Activated naive CD4-positive, alpha-beta T cell treated with anti-CD3 and anti-CD28 coated beads, Interleukin-2, amount 50 U/mL, for 72 hours (primary cell): ENCODE measurements at regions not wholly inside any gene's neighbourhood (a gene's known extent, or its start where the extent isn't known, plus 50 kb on each side); places are given as distances from the start of the nearest gene placed in this dataset.

Source experiments
- ATAC-seq, 2 donors: fragments of 150-1000 bp; cut with Tn5 transposase; 2 replicates each; pipeline ENCODE4 v1.10.0; 2021; ENCODE audit warnings: mild to moderate bottlenecking in 2 of 2, moderate library complexity in 2 of 2
- DNase-seq, 2 donors: peaks; one replicate each; pipeline ENCODE4 v3.0.0; 2021 to 2022; ENCODE audit warnings: low spot score in 2 of 2
- H3K27ac Mint-ChIP-seq, 2 donors: one replicate each; pipeline ENCODE4 v1.8.0; 2022; ENCODE audit warnings: mild to moderate bottlenecking in 2 of 2, mixed read lengths in 2 of 2
- H3K36me3 Mint-ChIP-seq, 2 donors: one replicate each; pipeline ENCODE4 v1.8.0; 2022; ENCODE audit warnings: mixed read lengths in 2 of 2
- H3K9me3 Mint-ChIP-seq, 2 donors: one replicate each; pipeline ENCODE4 v1.8.0; 2022; ENCODE audit warnings: mixed read lengths in 2 of 2

GRCh38 chr15:95475067-95475466, 855.4 kb upstream of the NR2F2 start:
- no peaks in the 10 kb centered on the region for H3K36me3 Mint-ChIP-seq
- no peak overlapping the region for H3K27ac Mint-ChIP-seq
- no peak for DNase-seq
- no peak for ATAC-seq
- H3K9me3 Mint-ChIP-seq: no peaks in the 10 kb centered on the region

GRCh38 chr15:95479308-95479707, 851.2 kb upstream of the NR2F2 start:
- DNase-seq: no peak
- peaks cover 2 to 5% of the 10 kb centered on the region in 2 donors for H3K9me3 Mint-ChIP-seq
- H3K27ac Mint-ChIP-seq: no peak overlapping the region
- peaks cover 0 to 6% of the 10 kb centered on the region in 2 donors for H3K36me3 Mint-ChIP-seq
- ATAC-seq: no peak

GRCh38 chr15:95485367-95485766, 845.1 kb upstream of the NR2F2 start:
- peaks cover 12 to 23% of the 10 kb centered on the region in 2 donors for H3K9me3 Mint-ChIP-seq
- peaks cover 0 to 12% of the 10 kb centered on the region in 2 donors for H3K36me3 Mint-ChIP-seq
- no peak for DNase-seq
- no peak for ATAC-seq
- H3K27ac Mint-ChIP-seq: no peak overlapping the region

GRCh38 chr15:95486224-95486623, 844.3 kb upstream of the NR2F2 start:
- DNase-seq (no peak), ATAC-seq (no peak)
- Mint-ChIP-seq H3K36me3 (peaks cover 0 to 12% of the 10 kb centered on the region in 2 donors), H3K27ac (no peak overlapping the region), H3K9me3 (peaks cover 12 to 23% of the 10 kb centered on the region in 2 donors)

- H3K9me3 Mint-ChIP-seq: peaks cover 12 to 18% of the 10 kb centered on the region in 2 donors
- H3K36me3 Mint-ChIP-seq: peaks cover 0 to 6% of the 10 kb centered on the region in 2 donors
- no peak for ATAC-seq
Observed at GRCh38 chr15:95489103-95489502, 841.4 kb upstream of the NR2F2 start.

GRCh38 chr15:95492388-95493070, 838.0 kb upstream of the NR2F2 start:
- no peaks in the 10 kb centered on the region for H3K9me3 Mint-ChIP-seq
- DNase-seq: no peak
- H3K27ac Mint-ChIP-seq: no peak overlapping the region
- ATAC-seq: no peak
- peaks cover 0 to 4% of the 10 kb centered on the region in 2 donors for H3K36me3 Mint-ChIP-seq

More at GRCh38 chr15:95489103-95489502, 841.4 kb upstream of the NR2F2 start:
- H3K27ac Mint-ChIP-seq: no peak overlapping the region
- DNase-seq: no peak

GRCh38 chr15:95494971-95495541, 835.4 kb upstream of the NR2F2 start:
- ATAC-seq (no peak), DNase-seq (no peak)
- Mint-ChIP-seq H3K9me3 (no peaks in the 10 kb centered on the region), H3K36me3 (peaks cover 0 to 4% of the 10 kb centered on the region in 2 donors), H3K27ac (no peak overlapping the region)

GRCh38 chr15:95497634-95498033, 832.9 kb upstream of the NR2F2 start:
- peaks cover 0 to 4% of the 10 kb centered on the region in 2 donors for H3K36me3 Mint-ChIP-seq
- no peak overlapping the region for H3K27ac Mint-ChIP-seq
- no peak for DNase-seq
- ATAC-seq: no peak
- H3K9me3 Mint-ChIP-seq: peaks cover 0 to under 1% of the 10 kb centered on the region in 2 donors

GRCh38 chr15:95498961-95499360, 831.5 kb upstream of the NR2F2 start:
- Mint-ChIP-seq H3K36me3 (peaks cover 0 to 4% of the 10 kb centered on the region in 2 donors), H3K9me3 (peaks cover 0 to 4% of the 10 kb centered on the region in 2 donors), H3K27ac (no peak overlapping the region)
- DNase-seq: no peak
- ATAC-seq: no peak

- Mint-ChIP-seq H3K9me3 (peaks cover 0 to 4% of the 10 kb centered on the region in 2 donors), H3K36me3 (peaks cover 0 to 4% of the 10 kb centered on the region in 2 donors), H3K27ac (no peak overlapping the region)
- no peak for DNase-seq
- ATAC-seq: no peak
Observed at GRCh38 chr15:95499397-95499796, 831.1 kb upstream of the NR2F2 start.

- Mint-ChIP-seq H3K9me3 (peaks cover 0 to 4% of the 10 kb centered on the region in 2 donors), H3K36me3 (no peaks in the 10 kb centered on the region), H3K27ac (no peak overlapping the region)
Observed at GRCh38 chr15:95501865-95502264, 828.6 kb upstream of the NR2F2 start.

GRCh38 chr15:95503107-95503506, 827.4 kb upstream of the NR2F2 start:
- peak in 1 of 2 donors; percentile 74 for ATAC-seq
- Mint-ChIP-seq H3K27ac (peak overlapping the region in 1 of 2 donors; percentile 70), H3K36me3 (no peaks in the 10 kb centered on the region), H3K9me3 (peaks cover 0 to 4% of the 10 kb centered on the region in 2 donors)
- no peak for DNase-seq

More at GRCh38 chr15:95501865-95502264, 828.6 kb upstream of the NR2F2 start:
- no peak for ATAC-seq
- DNase-seq: no peak

GRCh38 chr15:95503640-95504225, 826.8 kb upstream of the NR2F2 start:
- peak; percentile 14 to 94 for ATAC-seq
- peak in 1 of 2 donors; percentile 7 for DNase-seq
- no peak overlapping the region for H3K27ac Mint-ChIP-seq
- peaks cover 0 to 4% of the 10 kb centered on the region in 2 donors for H3K9me3 Mint-ChIP-seq
- H3K36me3 Mint-ChIP-seq: no peaks in the 10 kb centered on the region

- Mint-ChIP-seq H3K27ac (no peak overlapping the region), H3K9me3 (peaks cover 10 to 20% of the 10 kb centered on the region in 2 donors), H3K36me3 (peaks cover 5 to 10% of the 10 kb centered on the region in 2 donors)
- ATAC-seq (no peak), DNase-seq (no peak)
Observed at GRCh38 chr15:95511671-95512070, 818.8 kb upstream of the NR2F2 start.

GRCh38 chr15:95512906-95513305, 817.6 kb upstream of the NR2F2 start:
- ATAC-seq (no peak), DNase-seq (no peak)
- Mint-ChIP-seq H3K27ac (no peak overlapping the region), H3K9me3 (peaks cover 10 to 20% of the 10 kb centered on the region in 2 donors), H3K36me3 (peaks cover 5 to 10% of the 10 kb centered on the region in 2 donors)

GRCh38 chr15:95519887-95520286, 810.6 kb upstream of the NR2F2 start:
- H3K9me3 Mint-ChIP-seq: peaks cover 0 to 4% of the 10 kb centered on the region in 2 donors
- no peak overlapping the region for H3K27ac Mint-ChIP-seq
- no peak for DNase-seq
- peaks cover 0 to 5% of the 10 kb centered on the region in 2 donors for H3K36me3 Mint-ChIP-seq
- no peak for ATAC-seq

- ATAC-seq (no peak), DNase-seq (no peak)
- no peak overlapping the region for H3K27ac Mint-ChIP-seq
Observed at GRCh38 chr15:95520511-95520910, 810.0 kb upstream of the NR2F2 start.

More at GRCh38 chr15:95520511-95520910, 810.0 kb upstream of the NR2F2 start:
- H3K9me3 Mint-ChIP-seq: peaks cover 0 to 4% of the 10 kb centered on the region in 2 donors
- peaks cover 0 to 5% of the 10 kb centered on the region in 2 donors for H3K36me3 Mint-ChIP-seq
